ENCODE measurements at regions not wholly inside any gene's neighbourhood (a gene's known extent, or its start where the extent isn't known, plus 50 kb on each side); places are given as distances from the start of the nearest gene placed in this dataset.

- no peak overlapping the region for H3K27ac Mint-ChIP-seq
- DNase-seq (ENCODE audit: extremely low spot score, unreplicated experiment), result no peak
- H3K4me1 Mint-ChIP-seq (ENCODE audit: unreplicated experiment), result peaks cover 32% of the 10 kb centered on the region
- H3K9me3 Mint-ChIP-seq, result no peaks in the 10 kb centered on the region
- no peaks in the 10 kb centered on the region for H3K36me3 Mint-ChIP-seq
- TF ChIP-seq CTCF (conservative IDR thresholded peaks at IDR 0.05), result no peak
- no peaks in the 10 kb centered on the region for H3K27me3 Mint-ChIP-seq
- H3K4me3 Mint-ChIP-seq, result no peak overlapping the region
These were observed 50.5 kb upstream of the CPEB4 start for GRCh38 chr5:173837654-173838053.
